Tibial nerve (tissue), 3 donors: ENCODE measurements at regions not wholly inside any gene's neighbourhood (a gene's known extent, or its start where the extent isn't known, plus 50 kb on each side); places are given as distances from the start of the nearest gene placed in this dataset.

Experiments
- POLR2A ChIP-seq, 2 donors: fragments of 450-650 bp; IDR thresholded peaks; one replicate each; pipeline ENCODE4 v1.6.1; 2017; ENCODE audit warnings: antibody characterized with exemption in 2 of 2, mild to moderate bottlenecking in 2 of 2, moderate library complexity in 2 of 2
- TF ChIP-seq, protein P1 (sequence below), 5 experiments: fragments of 200-600 bp in 3 of 5; fragments of 450-650 bp in 2 of 5; sonication (generic) in 3 of 5; IDR thresholded peaks; one replicate each; pipeline ENCODE4 v1.5.1; 2016 to 2019; ENCODE audit warnings: antibody characterized with exemption in 5 of 5, mild to moderate bottlenecking in 3 of 5, moderate library complexity in 2 of 5

DNA sequence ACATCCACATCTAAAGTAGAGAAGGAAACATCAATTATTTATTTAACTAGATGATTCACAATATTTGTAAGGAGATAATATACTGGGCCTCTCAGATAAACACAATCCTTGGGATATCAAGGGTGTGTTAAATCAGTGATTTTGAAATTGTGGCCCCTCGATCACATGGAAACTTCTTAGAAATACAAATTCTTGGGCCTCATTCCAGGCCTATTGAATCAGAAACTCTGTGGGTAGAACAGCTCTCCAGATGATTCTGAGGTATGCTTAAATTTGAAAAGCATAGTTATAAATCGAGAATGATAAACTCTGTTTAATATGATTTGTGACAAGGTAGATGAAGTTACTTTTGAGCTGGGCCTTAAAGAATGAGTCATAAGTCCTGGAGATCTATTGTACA lies 64.3 kb upstream of the GPR174 start:
- no peak for TF ChIP-seq POLR2A (IDR thresholded peaks at IDR 0.05)
- TF ChIP-seq, protein P1, sequence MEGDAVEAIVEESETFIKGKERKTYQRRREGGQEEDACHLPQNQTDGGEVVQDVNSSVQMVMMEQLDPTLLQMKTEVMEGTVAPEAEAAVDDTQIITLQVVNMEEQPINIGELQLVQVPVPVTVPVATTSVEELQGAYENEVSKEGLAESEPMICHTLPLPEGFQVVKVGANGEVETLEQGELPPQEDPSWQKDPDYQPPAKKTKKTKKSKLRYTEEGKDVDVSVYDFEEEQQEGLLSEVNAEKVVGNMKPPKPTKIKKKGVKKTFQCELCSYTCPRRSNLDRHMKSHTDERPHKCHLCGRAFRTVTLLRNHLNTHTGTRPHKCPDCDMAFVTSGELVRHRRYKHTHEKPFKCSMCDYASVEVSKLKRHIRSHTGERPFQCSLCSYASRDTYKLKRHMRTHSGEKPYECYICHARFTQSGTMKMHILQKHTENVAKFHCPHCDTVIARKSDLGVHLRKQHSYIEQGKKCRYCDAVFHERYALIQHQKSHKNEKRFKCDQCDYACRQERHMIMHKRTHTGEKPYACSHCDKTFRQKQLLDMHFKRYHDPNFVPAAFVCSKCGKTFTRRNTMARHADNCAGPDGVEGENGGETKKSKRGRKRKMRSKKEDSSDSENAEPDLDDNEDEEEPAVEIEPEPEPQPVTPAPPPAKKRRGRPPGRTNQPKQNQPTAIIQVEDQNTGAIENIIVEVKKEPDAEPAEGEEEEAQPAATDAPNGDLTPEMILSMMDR (IDR thresholded peaks at IDR 0.05): no peak
